ENCODE measurements at regions not wholly inside any gene's neighbourhood (a gene's known extent, or its start where the extent isn't known, plus 50 kb on each side); places are given as distances from the start of the nearest gene placed in this dataset.

- TF ChIP-seq POLR2A (IDR thresholded peaks at IDR 0.05; ENCODE audit: extremely low read depth, insufficient read length) = no peak
- TF ChIP-seq CTCF (IDR thresholded peaks at IDR 0.05; ENCODE audit: low read depth, low read length) = no peak
- TF ChIP-seq MAX (IDR thresholded peaks at IDR 0.05; ENCODE audit: low read depth, low read length) = no peak
- TF ChIP-seq MYC (IDR thresholded peaks at IDR 0.05; ENCODE audit: low read depth, low read length) = no peak
Measured at GRCh38 chr10:120732067-120732466, 119.1 kb upstream of the WDR11 start.
